ENCODE measurements at regions not wholly inside any gene's neighbourhood (a gene's known extent, or its start where the extent isn't known, plus 50 kb on each side); places are given as distances from the start of the nearest gene placed in this dataset.

- TF ChIP-seq CTCF (IDR thresholded peaks at IDR 0.05; ENCODE audit: low read depth, low read length) (no peak), EZH2phosphoT487 (IDR thresholded peaks at IDR 0.05; ENCODE audit: low read depth) (no peak)
Measured at GRCh38 chrX:39636481-39636880, 461.3 kb downstream of the BCOR start.

All from OCI-LY3 (cell line).